SK-N-SH (cell line): ENCODE measurements at regions not wholly inside any gene's neighbourhood (a gene's known extent, or its start where the extent isn't known, plus 50 kb on each side); places are given as distances from the start of the nearest gene placed in this dataset.

Experiments
- CTCF ChIA-PET: fragments of 300-600, 350-600 bp; formaldehyde crosslinking; extraction: SDS; loops from one replicate; lab custom pipeline; 2021; lab: Yijun Ruan, JAX
- POLR2A ChIA-PET: fragments of 350-600 bp; sonication (Branson Sonifier 250); formaldehyde crosslinking; extraction: SDS; loops from one replicate; lab custom pipeline; 2020; ENCODE audit warnings: antibody characterized with exemption, inconsistent platforms; lab: Yijun Ruan, JAX
- DNase-seq: peaks from one replicate; pipeline ENCODE4 v3.0.0; 2012
- H2AFZ ChIP-seq: fragments of 200-600 bp; sonication (generic); 2 replicates; pipeline ENCODE4 v1.8.1; 2016; ENCODE audit warnings: antibody characterized with exemption, mild to moderate bottlenecking, low read depth
- H3F3A ChIP-seq: fragments of 200-600 bp; sonication (generic); replicated peaks from 2 replicates; pipeline ENCODE3; 2016; ENCODE audit warnings: antibody characterized with exemption, mild to moderate bottlenecking; ENCODE audit not compliant: insufficient read depth
- H3K27ac ChIP-seq, 2 experiments: fragments of 200-500 bp in 1 of 2; fragments of 200-600 bp in 1 of 2; sonication (Bioruptor generic) in 1 of 2; sonication (generic), shearing (Covaris generic) in 1 of 2; 2 replicates each; pipeline versions ENCODE4 v1.5.1 to v1.6.1; 2014 to 2016; ENCODE audit warnings: low read depth in 2 of 2, inconsistent platforms in 1 of 2, low read length in 1 of 2, mild to moderate bottlenecking in 1 of 2, mixed read lengths in 1 of 2
- H3K27me3 ChIP-seq: fragments of 200-600 bp; sonication (generic), shearing (Covaris generic); 2 replicates; pipeline ENCODE4 v1.6.1; 2016; ENCODE audit warnings: mixed run types; ENCODE audit not compliant: insufficient read depth
- H3K36me3 ChIP-seq, 2 experiments: fragments of 200-500 bp in 1 of 2; fragments of 200-600 bp in 1 of 2; sonication (Bioruptor generic) in 1 of 2; sonication (generic) in 1 of 2; replicated peaks in 1 of 2; 2 replicates each; pipeline versions ENCODE3 to v1.5.1; 2014 to 2016; ENCODE audit warnings: low read length in 1 of 2, mild to moderate bottlenecking in 1 of 2; ENCODE audit not compliant: insufficient read depth in 2 of 2, control insufficient read depth in 1 of 2
- H3K4me1 ChIP-seq, 2 experiments: fragments of 200-500 bp in 1 of 2; fragments of 200-600 bp in 1 of 2; sonication (Bioruptor generic) in 1 of 2; sonication (generic), shearing (Covaris generic) in 1 of 2; 2 replicates each; pipeline versions ENCODE4 v1.5.1 to v1.6.1; 2014 to 2016; ENCODE audit warnings: low read depth in 1 of 2, low read length in 1 of 2, mixed run types in 1 of 2; ENCODE audit not compliant: insufficient read depth in 2 of 2, control insufficient read depth in 1 of 2
- H3K4me2 ChIP-seq: fragments of 200-600 bp; sonication (generic), shearing (Covaris generic); 2 replicates; pipeline ENCODE4 v1.6.1; 2017; ENCODE audit warnings: mixed run types
- H3K4me3 ChIP-seq, 2 experiments: fragments of 200-500 bp in 1 of 2; fragments of 200-600 bp in 1 of 2; sonication (Bioruptor generic) in 1 of 2; sonication (generic), shearing (Covaris generic) in 1 of 2; 2 replicates each; pipeline versions ENCODE4 v1.5.1 to v1.8.1; 2014 to 2016; ENCODE audit warnings: low read depth in 2 of 2, inconsistent platforms in 1 of 2, low read length in 1 of 2, mild to moderate bottlenecking in 1 of 2, mixed read lengths in 1 of 2, moderate library complexity in 1 of 2
- H3K79me2 ChIP-seq: fragments of 200-600 bp; sonication (generic); 2 replicates; pipeline ENCODE4 v1.8.1; 2017; ENCODE audit warnings: mild to moderate bottlenecking; ENCODE audit not compliant: insufficient read depth
- H3K9ac ChIP-seq: fragments of 200-600 bp; sonication (generic); 2 replicates; pipeline ENCODE4 v1.6.1; 2017; ENCODE audit warnings: mixed run types
- H3K9me2 ChIP-seq: fragments of 200-600 bp; sonication (generic); 2 replicates; pipeline ENCODE4 v1.6.1; 2017; ENCODE audit warnings: mixed run types
- H3K9me3 ChIP-seq: fragments of 200-600 bp; sonication (generic); 2 replicates; pipeline ENCODE4 v1.6.1; 2017; ENCODE audit warnings: mixed run types, mild to moderate bottlenecking, moderate library complexity
- H4K20me1 ChIP-seq: fragments of 200-600 bp; sonication (generic); 2 replicates; pipeline ENCODE4 v1.6.1; 2017; ENCODE audit warnings: mild to moderate bottlenecking, mixed run types; ENCODE audit not compliant: insufficient read depth
- CHD2 ChIP-seq: fragments of 150-350 bp; IDR thresholded peaks from 2 replicates; pipeline ENCODE4 v1.6.1; 2018; ENCODE audit warnings: low read length; ENCODE audit not compliant: partially characterized antibody
- CTCF ChIP-seq: fragments of 200-600 bp; sonication (generic); IDR thresholded peaks from 2 replicates; pipeline ENCODE4 v1.6.1; 2017; ENCODE audit warnings: antibody characterized with exemption, mild to moderate bottlenecking, moderate library complexity
- ELF1 ChIP-seq: IDR thresholded peaks from 2 replicates; pipeline ENCODE4 v1.4.0; 2012
- EP300 ChIP-seq, 2 experiments: IDR thresholded peaks; 2 replicates each; pipeline versions ENCODE4 v1.4.0 to v1.6.1; 2012; ENCODE audit warnings: borderline replicate concordance in 1 of 2, low read depth in 1 of 2, low read length in 1 of 2
- EZH2phosphoT487 ChIP-seq: fragments of 200-600 bp; sonication (generic); IDR thresholded peaks from 2 replicates; pipeline ENCODE4 v1.6.1; 2017; ENCODE audit warnings: low read depth, mixed run types, mild to moderate bottlenecking, antibody characterized with exemption, moderate library complexity, borderline replicate concordance
- FOXJ3 ChIP-seq: sonication (generic); formaldehyde crosslinking; IDR thresholded peaks from 2 replicates; pipeline ENCODE4 v1.5.1; 2020; ENCODE audit warnings: mild to moderate bottlenecking, missing genetic modification reagents
- IRF3 ChIP-seq: fragments of 150-350 bp; IDR thresholded peaks from 2 replicates; pipeline ENCODE4 v1.6.1; 2016; ENCODE audit warnings: mild to moderate bottlenecking, low read depth, low read length
- JUND ChIP-seq: IDR thresholded peaks from 2 replicates; pipeline ENCODE4 v1.4.0; 2012
- MEF2A ChIP-seq: IDR thresholded peaks from 2 replicates; pipeline ENCODE4 v1.4.0; 2012; ENCODE audit warnings: low read depth, borderline replicate concordance
- NFIC ChIP-seq: IDR thresholded peaks from 2 replicates; pipeline ENCODE4 v1.4.0; 2012; ENCODE audit warnings: borderline replicate concordance
- PBX3 ChIP-seq: IDR thresholded peaks from 2 replicates; pipeline ENCODE4; 2012
- RAD21 ChIP-seq: IDR thresholded peaks from 2 replicates; pipeline ENCODE4 v1.6.1; 2012; ENCODE audit warnings: mild to moderate bottlenecking, low read length
- REST ChIP-seq: IDR thresholded peaks from 2 replicates; pipeline ENCODE4 v1.6.1; 2012; ENCODE audit warnings: mild to moderate bottlenecking, low read depth, low read length, moderate library complexity
- SMC3 ChIP-seq: IDR thresholded peaks from 2 replicates; pipeline ENCODE4 v1.6.1; 2012; ENCODE audit warnings: low read depth, low read length, improper control_type of control experiment
- TCF12 ChIP-seq: IDR thresholded peaks from 2 replicates; pipeline ENCODE4 v1.4.0; 2012
- TEAD4 ChIP-seq: IDR thresholded peaks from 2 replicates; pipeline ENCODE4 v1.4.0; 2012; ENCODE audit warnings: mild to moderate bottlenecking, borderline replicate concordance; ENCODE audit not compliant: insufficient read depth
- USF1 ChIP-seq: IDR thresholded peaks from 2 replicates; pipeline ENCODE4 v1.4.0; 2012; ENCODE audit warnings: low read depth, borderline replicate concordance
- USF2 ChIP-seq: fragments of 150-350 bp; IDR thresholded peaks from 2 replicates; pipeline ENCODE4 v1.6.1; 2017; ENCODE audit warnings: antibody characterized with exemption, low read length, low read depth, borderline replicate concordance
- WGBS: methylation state at CpG from one replicate; pipeline ENCODE4 v1.1.6; 2017; ENCODE audit warnings: low lambda C conversion rate; 5-methylcytosine and 5-hydroxymethylcytosine counted together

GRCh38 chr13:91157273-91158016, 190.0 kb upstream of the MIR17HG start (continued):
- no peak for TF ChIP-seq PBX3
- TF ChIP-seq JUND, result no peak
- TF ChIP-seq ELF1, result no peak
- no peak for TF ChIP-seq IRF3
- no peak for TF ChIP-seq EZH2phosphoT487
- TF ChIP-seq CHD2, result peak; percentile 49
- no peak for TF ChIP-seq NFIC
- no peak for TF ChIP-seq USF2
- no peak for TF ChIP-seq REST
- TF ChIP-seq MEF2A, result no peak
- TF ChIP-seq RAD21, result peak; percentile 30; the same call in 1 of the 2 replicates
- TF ChIP-seq EP300 (IDR thresholded peaks at IDR 0.05; ENCODE audit: borderline replicate concordance in 1 of 2, low read depth in 1 of 2, low read length in 1 of 2), result peak in 1 of 2 experiments; percentile 97; a peak in 2 of 4 replicates
- TF ChIP-seq TCF12, result peak; percentile 39; the same call in 1 of the 2 replicates

- no peak overlapping the region for H2AFZ ChIP-seq
- no peaks in the 10 kb centered on the region for H3K36me3 ChIP-seq
- ChIA-PET POLR2A (no interaction called here), CTCF (interaction anchor here (0.6 to 6.2 kb wide), 12 partner anchors 8 to 190 kb away, joined by 3 to 53 read pairs (median 4); no protein-coding TSS in a partner anchor)
- H3K27ac ChIP-seq, result peak overlapping the region in 1 of 2 experiments; percentile 91; a peak in 2 of 4 replicates
- peaks cover 0 to 23% of the 10 kb centered on the region in 2 experiments; a peak in 2 of 4 replicates for H3K4me1 ChIP-seq
- H3K4me3 ChIP-seq, result no peak overlapping the region
- H3K9me2 ChIP-seq, result no peaks in the 10 kb centered on the region
- no peaks in the 10 kb centered on the region for H3K9me3 ChIP-seq
- H3K79me2 ChIP-seq, result no peaks in the 10 kb centered on the region
- H3F3A ChIP-seq, result no peaks in the 10 kb centered on the region
- no peak overlapping the region for H3K9ac ChIP-seq
- H3K27me3 ChIP-seq, result no peaks in the 10 kb centered on the region
- DNase-seq, result no peak
- WGBS, result 67% methylated on average over 4 of the region's 4 CpGs
- no peaks in the 10 kb centered on the region for H4K20me1 ChIP-seq
- no peak overlapping the region for H3K4me2 ChIP-seq
- no peak for TF ChIP-seq JUND
- TF ChIP-seq TCF12, result no peak
- no peak for TF ChIP-seq USF1
- no peak for TF ChIP-seq PBX3
- TF ChIP-seq TEAD4, result no peak
- TF ChIP-seq FOXJ3 (CRISPR knock-in tag), result no peak
- TF ChIP-seq USF2, result no peak
- TF ChIP-seq CTCF, result peak; percentile 27
- peak; percentile 37 for TF ChIP-seq SMC3
Observed at GRCh38 chr13:91158017-91158395, 189.5 kb upstream of the MIR17HG start.
